Neural progenitor cell (in vitro differentiated cells): ENCODE measurements at regions not wholly inside any gene's neighbourhood (a gene's known extent, or its start where the extent isn't known, plus 50 kb on each side); places are given as distances from the start of the nearest gene placed in this dataset.

Experiments
- DNase-seq: peaks from one replicate; pipeline ENCODE4 v3.0.0-alpha.2; 2016; ENCODE audit warnings: low spot score
- H2AFZ ChIP-seq: fragments of 200-600 bp; sonication (generic); replicated peaks from 2 replicates; pipeline ENCODE4 v1.6.1; 2016; ENCODE audit warnings: antibody characterized with exemption
- H3F3A ChIP-seq: fragments of 200-600 bp; sonication (generic); 2 replicates; pipeline ENCODE4 v1.6.1; 2016; ENCODE audit warnings: antibody characterized with exemption, low read depth
- H3K27ac ChIP-seq: fragments of 200-600 bp; sonication (generic); 2 replicates; pipeline ENCODE4 v1.5.1; 2016; ENCODE audit warnings: mild to moderate bottlenecking
- H3K27me3 ChIP-seq: fragments of 200-600 bp; sonication (generic); 2 replicates; pipeline ENCODE4 v1.6.1; 2016; ENCODE audit warnings: mild to moderate bottlenecking, moderate library complexity
- H3K36me3 ChIP-seq: fragments of 200-600 bp; sonication (generic); 2 replicates; pipeline ENCODE4 v1.5.1; 2016
- H3K4me1 ChIP-seq: fragments of 200-600 bp; sonication (generic); 2 replicates; pipeline ENCODE4 v1.6.1; 2016; ENCODE audit warnings: mixed run types
- H3K4me2 ChIP-seq: fragments of 200-600 bp; sonication (generic); 2 replicates; pipeline ENCODE4 v1.6.1; 2016
- H3K4me3 ChIP-seq: fragments of 200-600 bp; sonication (generic); 2 replicates; pipeline ENCODE4 v1.5.1; 2016
- H3K79me2 ChIP-seq: fragments of 200-600 bp; sonication (generic); 2 replicates; pipeline ENCODE4 v1.6.1; 2016; ENCODE audit warnings: low read depth
- H3K9ac ChIP-seq: fragments of 200-600 bp; sonication (generic); 2 replicates; pipeline ENCODE4 v1.6.1; 2016
- H3K9me3 ChIP-seq: fragments of 200-600 bp; sonication (generic); 2 replicates; pipeline ENCODE4 v1.5.1; 2016; ENCODE audit warnings: low read depth
- H4K20me1 ChIP-seq: fragments of 200-600 bp; sonication (generic); 2 replicates; pipeline ENCODE4 v1.6.1; 2016; ENCODE audit warnings: low read depth
- H3K27ac Mint-ChIP-seq: 3 replicates; pipeline ENCODE4 v1.8.0; 2021; ENCODE audit warnings: mixed read lengths
- H3K27me3 Mint-ChIP-seq: 2 replicates; pipeline ENCODE4 v1.8.0; 2022; ENCODE audit warnings: low read depth, mild to moderate bottlenecking, inconsistent platforms, moderate library complexity, mixed read lengths; ENCODE audit not compliant: insufficient read depth
- H3K36me3 Mint-ChIP-seq: 3 replicates; pipeline ENCODE4 v1.8.0; 2021; ENCODE audit warnings: mixed read lengths
- H3K4me1 Mint-ChIP-seq: 3 replicates; pipeline ENCODE4 v1.8.0; 2021; ENCODE audit warnings: mixed read lengths
- H3K4me3 Mint-ChIP-seq: 3 replicates; pipeline ENCODE4 v1.8.0; 2021; ENCODE audit warnings: mild to moderate bottlenecking, moderate library complexity, mixed read lengths
- H3K9me3 Mint-ChIP-seq: 3 replicates; pipeline ENCODE4 v1.8.0; 2020; ENCODE audit warnings: mixed read lengths
- CTCF ChIP-seq: fragments of 200-600 bp; sonication (generic); IDR thresholded peaks from 2 replicates; pipeline ENCODE4 v1.5.1; 2017; ENCODE audit warnings: antibody characterized with exemption, mild to moderate bottlenecking
- EZH2 ChIP-seq: fragments of 200-600 bp; sonication (generic); IDR thresholded peaks from 2 replicates; pipeline ENCODE4 v1.6.1; 2017; ENCODE audit warnings: antibody characterized with exemption, mild to moderate bottlenecking, moderate library complexity
- EZH2phosphoT487 ChIP-seq: fragments of 200-600 bp; sonication (generic); IDR thresholded peaks from 2 replicates; pipeline ENCODE4 v1.6.1; 2017; ENCODE audit warnings: antibody characterized with exemption

- Histone ChIP-seq H3K27ac (no peak overlapping the region), H3K9ac (no peak overlapping the region), H3F3A (no peaks in the 10 kb centered on the region), H4K20me1 (no peaks in the 10 kb centered on the region), H3K9me3 (no peaks in the 10 kb centered on the region), H2AFZ (peak overlapping the region; percentile 58), H3K36me3 (no peaks in the 10 kb centered on the region), H3K27me3 (no peaks in the 10 kb centered on the region), H3K4me1 (no peaks in the 10 kb centered on the region), H3K4me2 (no peak overlapping the region), H3K4me3 (no peak overlapping the region), H3K79me2 (no peaks in the 10 kb centered on the region)
- Mint-ChIP-seq H3K27me3 (peaks cover 2% of the 10 kb centered on the region), H3K4me1 (no peaks in the 10 kb centered on the region), H3K4me3 (no peak overlapping the region), H3K9me3 (no peaks in the 10 kb centered on the region), H3K27ac (no peak overlapping the region), H3K36me3 (no peaks in the 10 kb centered on the region)
- TF ChIP-seq EZH2: no peak
- TF ChIP-seq EZH2phosphoT487: no peak
- TF ChIP-seq CTCF: no peak
- no peak for DNase-seq
Observed at GRCh38 chr6:164331026-164331425, 916.5 kb downstream of the QKI start.

GRCh38 chr6:164325168-164325567, 910.6 kb downstream of the QKI start:
- peaks cover 2% of the 10 kb centered on the region for H3K27me3 Mint-ChIP-seq
- Histone ChIP-seq H3K4me3 (no peak overlapping the region), H3K9ac (no peak overlapping the region), H3K36me3 (no peaks in the 10 kb centered on the region), H3K79me2 (no peaks in the 10 kb centered on the region), H4K20me1 (no peaks in the 10 kb centered on the region), H3K9me3 (no peaks in the 10 kb centered on the region), H3K27me3 (no peaks in the 10 kb centered on the region), H3F3A (no peaks in the 10 kb centered on the region), H3K27ac (no peak overlapping the region), H3K4me2 (no peak overlapping the region), H3K4me1 (no peaks in the 10 kb centered on the region), H2AFZ (no peak overlapping the region)
- no peaks in the 10 kb centered on the region for H3K36me3 Mint-ChIP-seq
- H3K4me3 Mint-ChIP-seq: no peak overlapping the region
- no peaks in the 10 kb centered on the region for H3K9me3 Mint-ChIP-seq
- H3K27ac Mint-ChIP-seq: no peak overlapping the region
- DNase-seq: no peak
- no peak for TF ChIP-seq EZH2phosphoT487
- no peak for TF ChIP-seq CTCF
- TF ChIP-seq EZH2: no peak
- H3K4me1 Mint-ChIP-seq: no peaks in the 10 kb centered on the region

GRCh38 chr6:164322533-164322932, 908.0 kb downstream of the QKI start:
- H3K4me1 Mint-ChIP-seq: no peaks in the 10 kb centered on the region
- no peak overlapping the region for H3K27ac ChIP-seq
- peaks cover 2% of the 10 kb centered on the region for H3K27me3 Mint-ChIP-seq

More at GRCh38 chr6:164322533-164322932, 908.0 kb downstream of the QKI start:
- TF ChIP-seq CTCF (no peak), EZH2phosphoT487 (no peak), EZH2 (no peak)
- Histone ChIP-seq H3K9me3 (no peaks in the 10 kb centered on the region), H3K9ac (no peak overlapping the region), H3K4me2 (no peak overlapping the region), H4K20me1 (no peaks in the 10 kb centered on the region), H3K36me3 (no peaks in the 10 kb centered on the region), H2AFZ (no peak overlapping the region), H3K4me1 (no peaks in the 10 kb centered on the region), H3F3A (no peaks in the 10 kb centered on the region), H3K4me3 (no peak overlapping the region), H3K79me2 (no peaks in the 10 kb centered on the region), H3K27me3 (no peaks in the 10 kb centered on the region)
- Mint-ChIP-seq H3K36me3 (no peaks in the 10 kb centered on the region), H3K9me3 (peaks cover 2% of the 10 kb centered on the region), H3K4me3 (no peak overlapping the region), H3K27ac (no peak overlapping the region)
- no peak for DNase-seq
